Stimulated activated naive CD4-positive, alpha-beta T cell treated with Interleukin-2 at 50 U/mL for 16 hours (primary cell): ENCODE measurements at regions not wholly inside any gene's neighbourhood (a gene's known extent, or its start where the extent isn't known, plus 50 kb on each side); places are given as distances from the start of the nearest gene placed in this dataset.

Experiments
- DNase-seq: peaks from one replicate; lab custom pipeline; 2025; lab: John Stamatoyannopoulos, UW

DNA sequence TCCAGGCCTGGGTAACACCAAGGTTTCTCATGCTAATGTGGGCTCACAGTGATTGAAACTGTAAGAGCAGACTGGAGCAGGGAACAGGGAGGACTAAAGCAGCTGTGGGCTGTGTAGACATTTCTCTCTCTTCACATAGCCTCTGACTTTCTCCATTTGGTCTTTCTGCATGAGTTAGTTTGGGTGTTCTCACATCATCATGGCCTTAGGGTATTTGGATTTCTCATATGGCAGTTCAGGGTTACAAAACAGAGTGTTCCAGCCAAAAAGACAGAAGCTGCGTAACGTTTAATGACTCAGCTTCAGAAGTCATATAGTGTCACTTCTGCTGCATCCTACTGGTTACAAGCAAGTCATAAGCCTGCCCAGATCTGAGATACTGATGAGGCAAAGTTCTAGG lies 52.0 kb upstream of the OSBPL8 start:
- no peak for DNase-seq

DNA sequence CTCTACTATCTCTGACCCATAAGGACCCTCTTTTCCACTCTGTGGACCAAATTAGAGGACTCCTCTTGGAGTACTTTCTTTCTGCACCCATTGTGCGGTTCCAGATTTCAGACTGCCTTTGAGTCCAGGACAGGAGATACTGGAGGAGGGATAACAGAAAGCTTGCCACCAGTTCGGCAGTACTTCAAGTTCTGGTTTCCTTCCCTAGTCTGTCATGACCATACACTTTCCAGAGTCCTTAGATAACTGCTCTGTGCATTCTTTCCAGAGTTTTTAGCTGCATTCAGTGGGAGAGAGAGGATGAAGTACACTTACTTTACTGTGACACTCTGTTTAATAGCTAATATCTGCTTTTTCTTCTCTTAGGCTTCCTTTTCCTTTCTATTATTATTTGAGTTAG lies 54.8 kb upstream of the OSBPL8 start:
- no peak for DNase-seq

DNA sequence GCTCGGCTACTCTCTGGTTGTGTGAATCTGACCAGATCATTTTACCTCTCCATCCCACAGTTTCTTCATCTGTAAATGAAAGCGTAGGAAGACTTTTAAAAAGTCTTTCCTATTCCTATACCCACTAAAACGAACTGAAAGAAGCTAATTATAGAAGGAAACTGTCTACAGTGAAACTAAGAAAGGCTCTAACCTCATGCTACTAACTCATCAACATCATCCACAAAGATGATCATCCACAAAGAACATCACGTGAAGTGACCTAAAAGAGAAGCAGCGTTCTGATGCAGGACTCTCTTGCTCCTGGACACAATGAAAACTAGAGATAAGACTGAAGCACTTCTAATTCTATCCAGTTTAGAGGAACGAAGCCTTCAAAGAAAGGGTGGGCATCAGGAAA lies 58.5 kb upstream of the OSBPL8 start:
- no peak for DNase-seq

DNA sequence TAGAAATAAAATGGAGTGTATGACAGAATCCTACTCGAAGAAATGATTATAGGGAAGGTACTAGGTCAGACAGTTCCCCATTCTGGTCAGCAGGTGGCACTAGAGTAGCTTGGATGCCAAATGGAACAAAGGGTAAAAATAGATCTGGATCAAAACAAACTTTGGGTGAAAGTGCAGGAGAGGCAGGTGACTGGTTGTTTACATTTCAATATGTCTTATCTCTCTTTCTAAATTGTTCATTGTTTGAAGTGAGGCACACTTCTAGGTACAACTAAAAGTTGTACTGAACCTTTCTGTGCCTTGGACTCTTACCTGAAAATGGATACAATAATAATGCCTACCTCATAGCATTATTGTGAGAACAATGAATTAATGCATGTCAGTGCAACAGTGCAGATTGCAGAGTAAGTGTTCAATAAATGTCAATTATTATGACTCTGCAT lies 62.0 kb upstream of the OSBPL8 start:
- DNase-seq: peak; percentile 60

DNA sequence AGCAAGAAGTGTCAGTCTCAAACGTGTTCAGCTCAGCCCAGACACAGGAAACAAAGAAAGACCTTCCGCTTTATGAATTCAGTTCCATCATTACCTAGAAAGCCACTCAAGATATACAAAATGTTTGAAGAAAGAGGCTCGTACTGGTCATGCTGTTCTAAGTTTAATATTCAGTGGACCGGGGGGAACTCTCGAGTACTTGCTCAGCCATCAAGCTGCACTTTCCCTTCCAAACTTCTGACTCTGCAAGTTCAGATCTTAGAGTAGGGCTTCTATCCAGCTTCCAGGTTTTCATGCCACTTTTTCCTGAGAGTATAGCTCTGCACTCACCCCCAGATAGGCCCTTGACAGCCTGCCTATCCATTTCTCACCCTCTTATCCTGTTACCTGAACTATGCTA lies 62.8 kb upstream of the OSBPL8 start:
- no peak for DNase-seq

DNA sequence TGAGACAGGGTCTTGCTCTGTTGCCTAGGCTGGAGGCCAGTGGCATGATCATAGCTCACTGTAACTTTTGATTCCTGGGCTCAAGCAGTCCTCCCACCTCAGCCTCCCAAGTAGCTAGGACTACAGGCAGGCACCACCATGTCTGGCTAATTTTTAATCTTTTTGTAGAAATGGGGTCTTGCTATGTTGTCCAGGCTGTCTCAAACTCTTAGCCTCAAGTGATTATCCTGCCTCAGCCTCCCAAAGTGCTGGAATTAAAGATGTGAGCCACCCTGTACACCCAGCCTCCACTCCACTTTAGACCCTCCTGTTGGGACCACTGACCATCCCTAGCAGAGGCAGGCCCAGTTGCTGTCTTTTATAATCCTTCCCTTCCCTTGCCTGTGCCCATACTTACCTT lies 63.3 kb upstream of the OSBPL8 start:
- DNase-seq: no peak

DNA sequence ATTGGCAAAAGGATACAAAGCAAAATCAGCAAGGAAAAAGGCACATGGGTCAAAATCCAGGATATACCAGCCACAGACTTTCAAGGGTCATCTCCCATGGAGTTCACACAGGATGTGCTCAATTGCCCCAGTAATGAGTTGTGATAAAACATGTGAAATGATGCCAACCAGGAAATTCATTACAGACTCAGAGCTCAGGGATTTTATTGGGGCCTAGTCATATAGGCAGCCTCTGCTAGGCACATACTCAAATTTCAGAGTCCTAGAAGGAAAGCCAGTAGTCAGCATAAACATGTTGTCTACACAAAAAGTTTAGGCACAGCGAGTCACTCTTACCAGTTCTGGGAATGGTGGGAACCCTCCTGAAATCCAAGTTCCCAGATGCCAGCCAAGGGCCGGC lies 64.4 kb upstream of the OSBPL8 start:
- DNase-seq: no peak

DNA sequence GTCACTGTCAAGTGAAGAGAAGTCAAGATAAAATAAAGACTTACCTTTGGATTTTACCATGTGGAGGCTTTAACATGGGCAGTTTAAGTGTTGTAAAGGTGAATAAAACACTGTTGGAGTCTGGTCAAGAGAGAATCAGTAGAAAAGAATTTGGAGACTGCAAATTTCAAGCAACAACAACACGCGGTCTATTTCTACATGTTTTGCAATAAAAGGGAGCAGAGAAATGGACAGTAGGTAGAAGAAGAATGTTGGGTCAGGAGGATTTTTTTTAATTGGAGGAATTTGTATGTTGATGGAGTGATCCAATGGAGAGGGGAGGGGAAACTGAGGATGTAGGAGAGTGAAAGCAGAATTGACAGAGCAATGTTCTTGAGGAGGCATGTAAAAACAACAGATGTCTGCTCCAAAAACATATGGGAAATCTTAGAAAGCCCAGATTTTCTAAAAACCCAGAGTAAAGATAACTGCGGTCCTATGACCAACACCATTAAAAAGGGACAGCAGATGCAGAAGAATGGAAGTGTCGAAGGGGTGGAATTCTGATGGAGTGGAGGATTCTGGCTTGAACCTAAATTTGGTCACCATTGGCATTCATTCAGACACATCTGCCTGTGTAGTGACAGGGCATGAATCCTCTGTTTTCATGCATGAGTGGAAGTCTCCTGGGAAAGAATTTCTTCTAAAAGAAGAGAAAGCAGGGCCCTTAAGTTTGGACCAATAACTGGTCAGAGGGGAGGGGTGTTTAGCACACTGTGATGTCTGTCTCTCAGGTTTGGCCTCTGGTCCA lies 68.0 kb upstream of the OSBPL8 start:
- no peak for DNase-seq

DNA sequence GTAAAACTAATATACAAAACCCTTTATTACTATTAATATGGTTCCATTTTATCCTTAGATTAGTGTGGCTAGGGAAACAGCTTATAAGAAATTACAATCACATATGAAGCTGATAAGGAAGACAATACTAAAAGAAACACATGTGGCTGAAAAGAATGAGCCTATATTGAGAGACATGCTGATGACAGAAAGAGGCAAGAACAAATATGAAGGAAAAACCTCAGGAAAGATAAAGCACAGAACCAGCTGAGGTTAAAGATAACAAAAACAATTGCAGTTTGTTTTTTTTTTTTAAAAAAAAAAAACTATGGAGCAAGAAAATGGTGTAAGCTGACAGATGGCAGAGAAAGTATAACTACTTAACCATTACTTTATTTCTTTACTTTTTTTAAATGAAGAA lies 69.2 kb upstream of the OSBPL8 start:
- DNase-seq: no peak

DNA sequence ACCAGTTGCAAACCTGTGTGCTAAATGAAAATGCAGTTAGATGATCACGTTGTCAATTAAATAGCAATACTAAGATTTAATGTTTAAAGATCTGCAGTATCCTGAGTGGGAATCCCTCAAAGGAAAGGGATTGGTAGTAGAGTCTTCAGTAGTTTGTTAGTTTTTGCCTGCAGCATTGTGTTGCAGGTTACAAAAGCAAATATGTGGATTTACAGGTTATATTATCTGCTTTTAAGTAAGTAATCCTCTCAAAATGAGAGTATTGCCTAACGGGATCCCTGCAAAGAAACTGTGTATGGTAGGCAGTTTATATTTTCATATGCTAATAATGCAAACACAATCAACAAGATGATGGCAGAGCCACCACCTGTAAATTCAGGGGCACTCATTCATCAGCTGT lies 72.2 kb upstream of the OSBPL8 start:
- DNase-seq: no peak

DNA sequence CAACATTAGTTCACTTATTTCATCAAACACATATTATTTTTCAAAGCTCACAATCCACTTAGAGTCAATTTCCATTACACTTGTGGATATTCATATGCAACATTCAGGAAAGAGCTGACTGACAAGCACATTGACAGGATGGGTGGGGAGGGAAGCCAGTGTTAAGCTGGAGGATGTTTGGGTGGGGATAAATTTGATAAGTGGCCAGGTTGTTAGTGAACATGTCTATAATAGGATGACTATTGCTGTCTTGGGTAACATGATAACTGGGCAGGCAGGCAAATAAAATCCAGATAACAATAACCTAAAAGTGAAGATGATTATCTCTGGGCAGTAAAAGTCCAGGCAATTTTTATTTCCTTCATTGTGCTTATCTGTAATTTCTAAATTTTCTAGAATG lies 73.8 kb upstream of the OSBPL8 start:
- no peak for DNase-seq

DNA sequence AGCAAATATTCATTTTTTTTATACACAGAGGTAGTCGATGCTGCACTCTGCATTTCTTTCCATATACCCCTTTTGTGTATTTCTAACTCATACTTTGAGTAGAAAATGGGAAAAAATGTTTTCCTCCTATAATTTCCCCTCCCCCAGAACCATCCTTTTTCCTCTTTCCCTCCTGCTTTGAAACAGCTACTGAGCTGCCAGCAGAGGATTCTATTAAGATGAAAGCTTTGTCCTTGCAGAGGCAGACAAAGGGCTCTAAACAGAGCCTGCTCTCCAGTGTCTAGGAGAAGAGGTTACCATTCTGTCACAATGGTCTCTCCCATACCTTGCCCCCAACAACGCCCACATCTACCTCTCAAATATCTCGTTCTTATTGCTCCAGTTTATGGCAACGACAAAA lies 74.6 kb upstream of the OSBPL8 start:
- no peak for DNase-seq

DNA sequence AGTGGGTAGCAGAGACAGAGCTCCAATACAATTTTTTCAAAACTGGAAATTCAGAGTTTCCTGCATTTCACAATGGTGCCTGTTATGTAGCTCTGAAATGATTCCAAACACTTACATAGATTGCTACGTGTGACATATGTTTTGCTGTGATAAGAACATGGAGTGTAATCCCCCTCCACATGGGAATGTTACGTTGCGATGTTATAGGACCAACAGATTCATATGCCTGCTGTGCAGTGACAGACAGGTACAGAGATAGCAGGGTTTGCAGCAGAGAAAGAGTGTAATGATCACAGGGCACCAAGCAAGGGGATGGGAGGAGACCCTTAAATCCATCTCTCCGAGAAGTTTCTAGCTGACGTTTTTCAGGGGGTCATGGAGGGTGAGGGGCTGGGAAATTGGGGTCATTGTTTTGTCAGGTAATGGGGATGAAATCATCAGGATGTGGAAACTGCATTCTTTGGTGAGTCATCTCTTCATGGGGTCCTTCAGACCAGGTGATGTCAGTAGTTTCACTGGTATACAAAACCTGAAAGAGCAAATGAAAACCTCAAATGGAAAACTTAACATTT lies 76.6 kb upstream of the OSBPL8 start:
- no peak for DNase-seq

DNA sequence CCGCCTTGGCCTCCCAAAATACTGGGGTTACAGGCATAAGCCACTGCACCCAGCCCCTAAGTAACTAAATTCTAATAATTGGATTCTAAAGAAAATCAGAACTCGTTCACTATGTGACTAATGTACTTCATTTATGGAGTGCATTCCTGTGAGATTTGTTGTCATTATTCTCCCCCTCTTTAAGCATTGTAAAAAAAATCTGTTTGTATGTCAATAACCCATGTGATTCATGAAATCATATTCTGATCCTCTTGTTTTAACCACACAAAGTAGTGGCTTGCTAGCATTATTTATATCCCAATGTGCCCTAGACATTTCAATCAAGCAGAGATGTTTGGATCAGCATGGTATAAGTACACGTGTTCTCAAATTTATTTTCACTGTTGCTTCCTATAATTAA lies 78.2 kb upstream of the OSBPL8 start:
- DNase-seq: no peak

DNA sequence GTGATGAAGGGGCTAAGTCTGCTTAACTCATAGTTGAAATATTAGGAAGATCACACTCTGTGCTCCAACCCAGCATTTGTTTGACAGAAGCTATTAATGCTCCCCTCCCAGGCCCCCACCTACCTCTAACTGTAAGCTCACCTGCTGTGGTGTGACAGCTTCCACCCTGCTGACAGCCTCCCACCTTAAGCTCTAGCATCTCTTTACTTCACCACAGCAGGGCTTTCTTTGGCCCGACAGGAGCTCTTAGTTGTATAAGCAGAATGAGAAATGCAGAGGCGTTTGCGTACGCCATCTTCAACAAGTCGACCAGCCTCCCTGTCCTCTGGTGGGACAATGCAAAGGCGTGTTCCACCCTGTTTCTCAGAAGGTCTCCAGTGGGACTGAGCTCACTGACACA lies 80.1 kb upstream of the OSBPL8 start:
- no peak for DNase-seq

DNA sequence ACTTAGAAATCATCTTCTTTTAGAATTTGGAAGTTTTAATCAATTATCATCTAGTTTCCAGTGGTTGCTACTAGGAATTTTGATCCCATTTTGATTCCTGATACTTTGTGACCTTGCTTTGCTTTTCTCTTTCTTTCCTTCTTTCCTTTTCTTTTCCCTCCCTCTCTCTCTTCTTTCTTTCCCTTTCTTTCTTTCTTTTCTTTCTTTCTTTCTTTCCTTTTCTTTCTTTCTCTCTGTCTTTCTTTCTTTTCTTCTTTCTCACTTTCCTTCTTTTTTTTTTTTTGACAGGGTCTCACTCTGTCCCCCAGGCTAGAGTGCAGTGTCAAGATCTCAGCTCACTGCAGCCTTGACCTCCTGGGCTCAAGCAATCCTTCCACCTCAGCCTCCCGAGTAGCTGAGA lies 81.5 kb upstream of the OSBPL8 start:
- no peak for DNase-seq

DNA sequence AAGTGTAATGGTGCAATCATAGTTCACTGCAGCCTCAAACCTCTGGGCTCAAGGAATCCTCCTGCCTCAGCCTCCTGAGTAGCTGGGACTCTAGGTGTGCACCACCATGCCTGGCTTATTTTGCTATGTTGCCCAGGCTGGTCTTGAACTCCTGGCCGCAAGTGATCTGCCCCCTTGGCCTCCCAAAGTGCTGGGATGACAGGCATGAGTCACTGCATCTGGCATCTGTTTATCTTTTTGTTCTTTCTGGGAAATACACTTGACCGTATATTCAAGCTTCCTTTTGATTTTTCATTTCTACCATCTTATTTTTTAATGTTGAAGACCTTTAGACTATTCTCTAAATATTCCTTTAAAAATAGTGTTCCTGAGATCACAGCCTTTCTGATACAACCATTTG lies 82.4 kb upstream of the OSBPL8 start:
- DNase-seq: no peak

DNA sequence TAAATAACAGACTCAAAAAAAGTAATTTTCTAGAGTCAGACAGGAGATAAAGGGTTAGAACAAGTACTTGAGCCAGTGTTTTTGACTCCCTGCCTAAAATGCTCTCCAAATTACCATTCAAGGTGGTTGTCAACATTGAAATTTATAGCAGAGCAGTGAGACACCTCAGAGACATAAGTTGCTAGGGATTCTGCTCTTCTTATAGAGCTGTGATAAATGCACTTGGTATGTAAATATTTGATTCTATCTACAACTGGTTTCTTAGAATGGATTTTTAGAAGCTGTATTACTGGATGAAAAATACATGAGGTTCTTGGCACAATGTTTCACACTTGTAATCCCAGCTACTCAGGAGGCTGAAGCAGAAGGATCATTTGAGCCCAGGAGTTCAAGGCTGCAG lies 83.9 kb upstream of the OSBPL8 start:
- no peak for DNase-seq

DNA sequence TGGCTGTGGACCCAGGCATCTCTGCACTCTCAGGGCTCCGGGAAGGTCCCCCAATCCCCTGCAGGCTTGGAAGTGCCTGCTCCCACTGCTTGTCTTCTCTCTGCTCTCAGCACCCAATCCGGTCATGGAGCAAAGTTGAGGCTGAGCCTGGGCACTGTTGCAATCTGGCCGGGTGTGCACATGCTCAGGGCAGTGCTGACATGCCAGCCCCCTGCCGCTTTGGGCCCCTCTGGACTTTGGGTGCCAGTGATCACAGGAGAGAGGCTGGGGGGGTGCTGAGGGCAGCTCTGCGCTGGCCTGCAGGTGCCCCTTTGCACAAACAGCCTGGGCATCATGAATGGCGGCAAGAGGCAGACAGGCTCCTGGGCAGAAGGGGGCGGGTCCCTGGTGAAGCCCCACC lies 85.4 kb upstream of the OSBPL8 start:
- no peak for DNase-seq

DNA sequence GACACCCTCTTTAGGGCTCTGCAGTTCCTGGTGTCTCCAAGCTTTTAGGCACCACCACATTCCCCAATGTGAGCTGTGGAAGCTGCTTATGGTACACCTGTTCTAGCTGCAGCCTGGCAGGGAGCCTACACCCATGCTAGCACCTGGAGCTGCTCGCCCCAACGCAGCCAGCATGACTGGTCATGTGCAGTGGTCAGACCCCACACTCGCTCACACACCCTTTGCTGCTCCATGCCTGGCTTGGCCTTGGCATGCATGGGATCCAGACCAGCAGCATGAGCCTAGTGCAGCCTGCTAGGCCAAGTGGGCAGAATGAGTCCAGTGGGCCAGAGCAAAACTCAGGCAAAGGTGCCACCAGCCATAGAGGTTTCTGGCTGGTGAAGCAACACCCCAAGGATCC lies 86.4 kb upstream of the OSBPL8 start:
- DNase-seq: no peak

DNA sequence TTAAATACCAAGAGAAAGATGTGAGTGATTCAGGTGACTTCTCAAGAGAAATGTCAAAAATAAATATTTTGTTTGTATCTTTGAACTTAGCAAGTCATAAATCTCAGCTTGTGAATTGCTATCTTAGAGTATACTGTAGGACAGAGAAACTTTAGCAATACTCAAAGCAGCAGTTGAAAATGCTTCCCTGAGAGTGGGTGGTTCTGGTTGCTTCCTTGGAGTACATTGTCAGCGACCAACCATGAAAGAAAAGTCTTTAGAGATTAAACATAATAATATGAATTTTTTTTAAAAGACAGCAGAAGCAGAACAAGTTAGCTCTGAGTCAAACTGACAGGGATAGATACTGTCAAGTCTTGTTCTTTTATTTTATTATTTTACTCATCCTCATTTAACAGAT lies 86.8 kb upstream of the OSBPL8 start:
- DNase-seq: no peak

DNA sequence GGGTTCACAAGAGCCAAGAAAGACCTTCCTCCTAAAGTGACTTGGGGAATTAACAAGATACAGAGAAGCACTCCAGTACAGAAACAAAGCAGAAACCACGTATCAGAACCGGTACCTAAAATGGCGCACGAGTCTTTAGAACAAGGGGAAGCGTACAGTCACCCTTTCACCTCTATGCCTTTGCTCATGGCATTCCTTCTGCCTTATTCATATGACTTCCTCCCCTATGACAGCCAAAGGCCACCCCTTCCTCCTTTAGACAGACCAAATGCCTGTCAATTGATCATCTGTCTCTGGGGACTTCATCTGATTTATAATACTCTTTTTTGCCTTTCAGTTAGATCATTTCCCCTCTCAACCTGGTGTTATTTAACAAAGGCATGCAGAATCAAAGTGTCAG lies 89.5 kb upstream of the OSBPL8 start:
- DNase-seq: no peak

DNA sequence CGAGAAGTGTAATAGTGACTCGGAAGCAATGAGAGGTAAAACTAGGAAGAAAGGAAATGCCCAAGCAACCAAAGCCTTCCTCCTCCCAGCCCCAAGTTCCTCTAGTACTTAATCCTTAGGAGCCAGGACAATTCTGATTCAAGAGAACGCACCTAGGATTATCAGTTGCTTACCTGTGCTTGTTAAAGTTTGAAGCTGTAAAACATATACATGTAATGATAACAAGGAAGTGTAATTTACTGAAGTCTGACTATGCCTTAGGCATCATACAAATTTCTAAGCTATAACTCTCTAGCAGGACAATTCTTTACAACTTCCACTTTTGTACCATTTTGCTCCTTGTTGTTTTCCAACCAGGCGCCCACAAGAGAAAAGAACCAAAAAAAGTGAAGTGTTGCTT lies 92.8 kb upstream of the OSBPL8 start:
- DNase-seq: no peak

DNA sequence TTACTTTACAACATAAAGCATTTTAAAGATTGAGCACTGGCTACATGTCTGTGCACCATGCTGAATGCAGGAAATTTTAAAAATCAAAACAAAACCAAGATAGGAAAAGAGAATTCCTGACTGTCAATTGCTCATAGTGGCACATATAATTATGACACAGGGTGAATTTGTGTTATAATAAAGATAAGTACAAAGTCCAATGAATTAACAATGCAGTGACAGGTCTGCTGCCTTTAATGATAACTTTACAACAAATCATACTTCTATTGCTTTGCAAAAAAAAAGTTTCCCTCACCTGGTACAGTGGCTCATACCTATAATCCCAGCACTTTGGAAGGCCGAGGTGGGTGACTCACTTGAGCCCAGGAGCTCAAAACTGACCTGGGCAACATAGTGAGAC lies 93.8 kb upstream of the OSBPL8 start:
- DNase-seq: no peak
